ENCODE measurements at regions not wholly inside any gene's neighbourhood (a gene's known extent, or its start where the extent isn't known, plus 50 kb on each side); places are given as distances from the start of the nearest gene placed in this dataset.
A peak's percentile ranks its signal among the peaks of the same experiment; 100 is the strongest.

- DNase-seq, result no peak
Observed at GRCh38 chr7:145082366-145083161, 246.7 kb upstream of the TPK1 start.

GRCh38 chr7:145065473-145065872 lies 229.6 kb upstream of the TPK1 start:
- no peak for DNase-seq

- no peak for DNase-seq
Observed at GRCh38 chr7:145064114-145064513, 228.3 kb upstream of the TPK1 start.

GRCh38 chr7:145053781-145054180 lies 217.9 kb upstream of the TPK1 start:
- DNase-seq, result no peak

- DNase-seq, result no peak
Observed at GRCh38 chr7:145050415-145050814, 214.6 kb upstream of the TPK1 start.

- DNase-seq, result peak; percentile 32
Observed at GRCh38 chr7:145036604-145037405, 201.0 kb upstream of the TPK1 start.

GRCh38 chr7:145031162-145031561 lies 195.3 kb upstream of the TPK1 start:
- no peak for DNase-seq

GRCh38 chr7:145030754-145031153 lies 194.9 kb upstream of the TPK1 start:
- no peak for DNase-seq

- no peak for DNase-seq
Observed at GRCh38 chr7:145020454-145020853, 184.6 kb upstream of the TPK1 start.

GRCh38 chr7:145016068-145016467 lies 180.2 kb upstream of the TPK1 start:
- no peak for DNase-seq

GRCh38 chr7:145009876-145010275 lies 174.0 kb upstream of the TPK1 start:
- DNase-seq, result no peak

- DNase-seq, result no peak
Observed at GRCh38 chr7:145005601-145006000, 169.7 kb upstream of the TPK1 start.

- no peak for DNase-seq
Observed at GRCh38 chr7:144997512-144997911, 161.7 kb upstream of the TPK1 start.

- DNase-seq, result no peak
Observed at GRCh38 chr7:144995495-144995894, 159.6 kb upstream of the TPK1 start.

- DNase-seq, result no peak
Observed at GRCh38 chr7:144991041-144991440, 155.2 kb upstream of the TPK1 start.

GRCh38 chr7:144987686-144988085 lies 151.8 kb upstream of the TPK1 start:
- no peak for DNase-seq

GRCh38 chr7:144982133-144982532 lies 146.3 kb upstream of the TPK1 start:
- DNase-seq, result no peak

GRCh38 chr7:144975882-144976281 lies 140.0 kb upstream of the TPK1 start:
- no peak for DNase-seq

- DNase-seq, result no peak
Observed at GRCh38 chr7:144969787-144970186, 133.9 kb upstream of the TPK1 start.

GRCh38 chr7:144960763-144961162 lies 124.9 kb upstream of the TPK1 start:
- no peak for DNase-seq

GRCh38 chr7:144957998-144958397 lies 122.1 kb upstream of the TPK1 start:
- no peak for DNase-seq

GRCh38 chr7:144955422-144955821 lies 119.6 kb upstream of the TPK1 start:
- no peak for DNase-seq

GRCh38 chr7:144941127-144941526 lies 105.3 kb upstream of the TPK1 start:
- no peak for DNase-seq

- DNase-seq, result no peak
Observed at GRCh38 chr7:144937199-144937598, 101.3 kb upstream of the TPK1 start.
